AG04449 (cell line): ENCODE measurements at regions not wholly inside any gene's neighbourhood (a gene's known extent, or its start where the extent isn't known, plus 50 kb on each side); places are given as distances from the start of the nearest gene placed in this dataset.

ENCODE experiments used
- CTCF ChIA-PET: fragments of 350-600 bp; formaldehyde crosslinking; extraction: SDS; loops from one replicate; lab custom pipeline; 2021; ENCODE audit warnings: antibody characterized with exemption; lab: Yijun Ruan, JAX
- POLR2A ChIA-PET: fragments of 400-600, 350-600 bp; formaldehyde crosslinking; extraction: SDS; loops from one replicate; lab custom pipeline; 2020; ENCODE audit warnings: antibody characterized with exemption, inconsistent platforms; lab: Yijun Ruan, JAX
- DNase-seq: peaks from one replicate; pipeline ENCODE4 v3.0.0-alpha.2; 2010; ENCODE audit warnings: low read depth, low spot score
- H3K4me3 ChIP-seq: 2 replicates; pipeline ENCODE4 v1.5.1; 2011; ENCODE audit warnings: low read depth, mild to moderate bottlenecking, control low read depth, low read length
- TF ChIP-seq, protein P1 (sequence below): IDR thresholded peaks from one replicate; pipeline ENCODE4 v1.5.1; 2011; ENCODE audit warnings: mild to moderate bottlenecking, moderate library complexity, low read length, control low read depth, inconsistent platforms; ENCODE audit not compliant: insufficient read depth; ENCODE audit errors: missing control alignments

DNA sequence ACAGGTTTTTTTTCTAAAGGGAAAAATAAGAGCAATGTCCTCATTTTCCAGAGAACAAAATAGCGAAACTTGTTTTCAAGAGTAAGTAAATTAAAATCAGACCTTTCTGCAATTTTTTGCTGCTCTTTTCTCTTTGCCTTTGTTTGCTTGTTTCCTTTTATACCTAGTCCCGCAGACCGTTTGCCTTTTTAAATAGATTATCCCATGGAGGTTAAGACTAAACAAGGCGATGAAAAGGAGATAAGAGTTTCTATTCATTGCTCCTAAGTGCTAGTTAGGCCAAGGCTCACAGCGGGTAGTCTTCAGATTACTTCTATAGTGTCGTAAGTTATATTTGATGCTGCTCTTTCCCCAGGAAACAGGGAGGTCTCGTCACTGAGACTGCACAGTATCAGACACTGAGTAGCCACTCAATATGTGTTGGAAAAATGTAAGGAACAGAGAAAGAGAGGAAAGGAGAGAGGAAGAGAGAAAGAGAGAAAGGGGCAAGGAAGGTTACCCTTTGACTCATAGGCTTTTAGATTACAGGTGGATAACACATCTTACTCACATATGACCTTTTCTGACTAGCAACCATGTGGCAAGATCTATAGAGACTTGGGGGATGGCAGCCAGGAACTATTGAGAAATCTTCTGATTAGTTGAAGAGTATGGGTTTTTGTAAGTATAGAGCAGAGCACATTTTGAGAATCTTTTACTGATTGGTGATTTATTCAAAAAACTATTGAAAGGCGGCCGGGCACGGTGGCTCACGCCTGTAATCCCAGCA, 107.5 kb upstream of the PARP11 start:
- no peak overlapping the region for H3K4me3 ChIP-seq
- ChIA-PET POLR2A (no interaction called here), CTCF (no interaction called here)
- TF ChIP-seq, protein P1, sequence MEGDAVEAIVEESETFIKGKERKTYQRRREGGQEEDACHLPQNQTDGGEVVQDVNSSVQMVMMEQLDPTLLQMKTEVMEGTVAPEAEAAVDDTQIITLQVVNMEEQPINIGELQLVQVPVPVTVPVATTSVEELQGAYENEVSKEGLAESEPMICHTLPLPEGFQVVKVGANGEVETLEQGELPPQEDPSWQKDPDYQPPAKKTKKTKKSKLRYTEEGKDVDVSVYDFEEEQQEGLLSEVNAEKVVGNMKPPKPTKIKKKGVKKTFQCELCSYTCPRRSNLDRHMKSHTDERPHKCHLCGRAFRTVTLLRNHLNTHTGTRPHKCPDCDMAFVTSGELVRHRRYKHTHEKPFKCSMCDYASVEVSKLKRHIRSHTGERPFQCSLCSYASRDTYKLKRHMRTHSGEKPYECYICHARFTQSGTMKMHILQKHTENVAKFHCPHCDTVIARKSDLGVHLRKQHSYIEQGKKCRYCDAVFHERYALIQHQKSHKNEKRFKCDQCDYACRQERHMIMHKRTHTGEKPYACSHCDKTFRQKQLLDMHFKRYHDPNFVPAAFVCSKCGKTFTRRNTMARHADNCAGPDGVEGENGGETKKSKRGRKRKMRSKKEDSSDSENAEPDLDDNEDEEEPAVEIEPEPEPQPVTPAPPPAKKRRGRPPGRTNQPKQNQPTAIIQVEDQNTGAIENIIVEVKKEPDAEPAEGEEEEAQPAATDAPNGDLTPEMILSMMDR: no peak
- no peak for DNase-seq

DNA sequence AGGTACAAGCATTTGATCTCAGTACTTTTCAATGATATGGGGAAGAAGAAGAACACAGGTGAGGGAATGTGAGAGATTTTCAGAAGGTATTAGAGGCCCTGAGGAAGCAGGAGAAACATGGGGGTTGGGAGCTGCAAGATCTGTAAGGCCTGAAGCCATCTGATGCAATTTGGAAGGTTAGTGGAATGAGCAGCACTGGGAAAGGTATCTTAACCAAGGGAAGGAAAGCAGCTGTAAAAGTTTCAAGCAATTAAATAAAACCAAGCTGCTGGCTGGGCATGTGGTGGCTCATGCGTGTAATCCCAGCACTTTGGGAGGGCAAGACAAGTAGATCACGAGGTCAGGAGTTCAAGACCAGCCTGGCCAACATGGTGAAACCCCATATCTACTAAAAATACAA, 104.4 kb upstream of the PARP11 start:
- TF ChIP-seq, protein P1: no peak
- H3K4me3 ChIP-seq: no peak overlapping the region
- CTCF ChIA-PET: no interaction called here
- POLR2A ChIA-PET: no interaction called here
- DNase-seq: no peak

DNA sequence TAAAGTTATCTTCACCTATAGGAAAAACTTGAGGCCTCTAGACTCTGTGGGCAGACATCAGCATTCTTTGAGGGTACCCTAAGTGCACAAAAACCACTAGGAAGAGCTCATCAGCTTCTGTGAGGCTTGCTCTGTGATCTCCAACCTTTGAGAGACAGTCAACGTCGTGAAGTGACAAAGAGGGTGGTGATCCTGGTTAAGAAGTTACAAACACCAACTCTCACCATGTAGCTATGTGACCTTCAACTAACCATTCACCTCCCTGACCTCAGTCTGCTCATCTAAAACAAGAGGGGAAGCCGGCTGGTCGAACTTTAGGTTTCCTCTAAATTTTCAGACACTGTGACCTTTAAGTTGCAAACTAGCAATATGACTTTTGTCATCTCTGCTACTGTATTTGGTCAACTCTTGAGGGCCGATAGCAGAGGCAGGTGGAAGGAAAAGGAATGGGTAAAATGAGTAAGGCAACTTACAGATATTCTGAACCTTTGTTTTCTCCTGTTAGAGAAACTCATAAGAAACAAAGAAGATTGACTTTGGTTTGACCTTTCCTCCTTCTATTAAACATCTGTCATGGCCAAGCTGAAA, 103.2 kb upstream of the PARP11 start:
- ChIA-PET CTCF (interaction anchor here (1.7 kb wide), 1 partner anchor 299 kb away, joined by 3 read pairs; no protein-coding TSS in a partner anchor), POLR2A (no interaction called here)
- TF ChIP-seq, protein P1: no peak

DNA sequence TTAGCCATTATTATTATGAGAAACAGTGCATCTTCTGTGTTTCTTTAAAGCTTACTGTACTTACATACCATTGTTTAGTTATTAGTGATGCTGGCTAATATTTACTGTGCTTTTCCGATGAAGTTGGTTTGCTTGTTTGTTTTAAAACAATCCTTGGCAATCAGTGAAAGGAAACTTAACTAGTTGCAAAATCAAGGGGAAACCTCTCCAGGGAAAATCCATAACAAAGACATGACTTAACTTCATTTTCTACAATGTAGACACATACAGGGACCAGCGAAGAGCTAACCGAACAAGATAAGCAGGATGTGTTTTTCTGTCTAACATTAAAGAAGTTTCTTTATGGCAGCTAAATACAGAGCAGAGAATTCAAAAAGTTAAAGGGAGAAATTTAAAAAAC, 102.5 kb upstream of the PARP11 start:
- DNase-seq: no peak
- ChIA-PET POLR2A (no interaction called here), CTCF (interaction anchor here (1.7 kb wide), 1 partner anchor 300 kb away, joined by 3 read pairs; no protein-coding TSS in a partner anchor)
- no peak overlapping the region for H3K4me3 ChIP-seq
- TF ChIP-seq, protein P1: no peak

More for the DNA sequence above, 103.2 kb upstream of the PARP11 start:
- no peak overlapping the region for H3K4me3 ChIP-seq
- DNase-seq: no peak

DNA sequence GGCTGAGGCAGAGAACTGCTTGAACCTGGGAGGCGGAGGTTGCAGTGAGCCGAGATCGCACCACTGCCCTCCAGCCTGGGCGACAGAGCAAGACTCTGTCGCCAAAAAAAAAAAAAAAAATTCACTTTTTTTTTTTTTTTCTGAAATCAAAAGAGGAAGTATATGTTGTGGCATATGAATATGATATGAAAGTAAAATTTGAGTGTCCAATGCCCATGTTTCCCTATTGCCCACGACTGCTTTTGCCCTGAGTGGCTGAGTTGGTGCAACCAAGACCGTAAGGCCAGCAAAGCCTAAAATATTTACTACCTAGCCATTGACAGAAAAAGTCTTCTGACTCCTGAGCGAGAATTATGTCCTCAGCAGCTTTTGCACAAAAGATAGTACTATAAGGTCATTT, 101.7 kb upstream of the PARP11 start:
- no peak overlapping the region for H3K4me3 ChIP-seq
- POLR2A ChIA-PET: no interaction called here
- CTCF ChIA-PET: no interaction called here
- TF ChIP-seq, protein P1: no peak
- DNase-seq: no peak

DNA sequence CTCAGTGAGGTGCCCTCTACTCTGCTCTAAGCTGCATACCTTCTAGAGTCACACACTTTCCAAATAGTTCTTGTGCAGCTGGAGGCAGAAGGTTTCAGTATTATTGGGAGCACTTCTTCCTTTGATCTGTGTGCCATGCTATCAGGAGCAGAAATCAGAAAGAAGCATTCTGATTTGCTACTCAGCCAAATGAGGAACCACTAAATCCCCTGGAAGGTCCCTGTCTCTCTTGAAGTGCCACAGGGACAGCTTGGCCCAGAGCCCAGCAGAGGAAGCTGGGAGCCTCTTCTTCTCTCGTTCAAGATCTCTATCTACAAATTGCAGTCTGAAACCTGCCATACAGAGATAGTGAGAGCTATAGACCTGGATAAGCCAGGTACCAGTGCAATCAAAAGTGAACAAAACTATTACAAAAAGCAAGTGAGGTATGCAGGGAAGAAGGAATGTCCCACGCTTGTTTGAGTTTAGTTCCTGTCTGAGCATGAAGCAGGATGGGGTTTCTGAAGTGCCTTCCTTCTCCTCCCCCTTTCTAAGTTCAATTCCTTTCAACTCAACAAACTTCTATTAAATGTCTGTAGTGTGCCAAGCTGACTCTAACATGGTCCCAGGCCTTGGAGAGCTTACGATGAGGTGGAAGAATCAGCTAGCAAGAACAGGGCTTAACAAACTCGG, 100.9 kb upstream of the PARP11 start:
- H3K4me3 ChIP-seq: no peak overlapping the region
- ChIA-PET POLR2A (no interaction called here), CTCF (no interaction called here)
- no peak for DNase-seq
- TF ChIP-seq, protein P1: no peak
